ENCODE measurements at regions not wholly inside any gene's neighbourhood (a gene's known extent, or its start where the extent isn't known, plus 50 kb on each side); places are given as distances from the start of the nearest gene placed in this dataset.

- Histone ChIP-seq H3K27ac (ENCODE audit: poor library complexity, severe bottlenecking) (no peak overlapping the region), H3K9me3 (ENCODE audit: severe bottlenecking) (no peaks in the 10 kb centered on the region), H3K4me3 (ENCODE audit: severe bottlenecking) (no peak overlapping the region), H3K4me1 (ENCODE audit: insufficient read depth, poor library complexity, severe bottlenecking) (no peaks in the 10 kb centered on the region), H3K27me3 (ENCODE audit: insufficient read depth, poor library complexity, severe bottlenecking) (peaks cover 8% of the 10 kb centered on the region), H3K36me3 (ENCODE audit: low read depth) (no peaks in the 10 kb centered on the region)
- ATAC-seq (ENCODE audit: low read depth) = no peak
- DNase-seq (ENCODE audit: low spot score) = no peak
- TF ChIP-seq CTCF (IDR thresholded peaks at IDR 0.05; ENCODE audit: poor library complexity, severe bottlenecking) = no peak
Measured at GRCh38 chr7:52959336-52959735, 76.1 kb upstream of the POM121L12 start.

- H3K4me1 ChIP-seq (ENCODE audit: insufficient read depth, poor library complexity, severe bottlenecking) = no peaks in the 10 kb centered on the region
- no peak overlapping the region for H3K27ac ChIP-seq (ENCODE audit: poor library complexity, severe bottlenecking)
- TF ChIP-seq CTCF (IDR thresholded peaks at IDR 0.05; ENCODE audit: poor library complexity, severe bottlenecking) = no peak
- H3K27me3 ChIP-seq (ENCODE audit: insufficient read depth, poor library complexity, severe bottlenecking) = peaks cover 8% of the 10 kb centered on the region
- ATAC-seq (ENCODE audit: low read depth) (no peak), DNase-seq (ENCODE audit: low spot score) (no peak)
- no peaks in the 10 kb centered on the region for H3K9me3 ChIP-seq (ENCODE audit: severe bottlenecking)
- no peak overlapping the region for H3K4me3 ChIP-seq (ENCODE audit: severe bottlenecking)
- H3K36me3 ChIP-seq (ENCODE audit: low read depth) = no peaks in the 10 kb centered on the region
Measured at GRCh38 chr7:52958621-52959140, 76.8 kb upstream of the POM121L12 start.

DNA sequence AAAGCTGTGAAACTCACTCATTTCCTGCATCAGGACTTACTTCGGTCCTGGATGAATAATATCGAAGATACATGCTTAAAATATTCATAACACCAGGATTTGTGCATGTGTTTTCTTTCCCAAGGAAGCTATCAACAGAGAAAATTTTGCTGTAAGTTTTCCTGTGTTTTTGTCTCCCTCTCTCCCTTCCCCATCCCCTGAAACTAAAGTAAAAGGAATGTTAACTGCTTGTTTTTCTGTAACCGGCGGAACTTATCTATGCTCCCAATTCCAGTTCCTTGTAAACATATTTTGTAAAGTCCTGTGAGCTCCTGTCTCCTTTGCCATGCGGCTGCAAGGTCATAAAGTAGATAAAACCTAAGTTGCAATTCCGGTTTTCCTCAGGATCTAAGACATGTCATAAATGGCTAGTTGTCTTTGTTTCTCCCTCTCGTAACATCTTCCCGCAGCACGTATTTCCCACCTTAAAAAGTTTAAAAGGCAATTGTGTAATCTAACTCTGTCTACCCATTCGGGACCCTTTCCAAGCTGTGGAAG is 79.0 kb upstream of the POM121L12 start:
- TF ChIP-seq CTCF (IDR thresholded peaks at IDR 0.05; ENCODE audit: poor library complexity, severe bottlenecking) = no peak
- H3K27me3 ChIP-seq (ENCODE audit: insufficient read depth, poor library complexity, severe bottlenecking) = peaks cover 8% of the 10 kb centered on the region
- H3K27ac ChIP-seq (ENCODE audit: poor library complexity, severe bottlenecking) = no peak overlapping the region
- no peak overlapping the region for H3K4me3 ChIP-seq (ENCODE audit: severe bottlenecking)
- no peaks in the 10 kb centered on the region for H3K9me3 ChIP-seq (ENCODE audit: severe bottlenecking)
- no peak for DNase-seq (ENCODE audit: low spot score)
- ATAC-seq (ENCODE audit: low read depth) = no peak
- no peaks in the 10 kb centered on the region for H3K36me3 ChIP-seq (ENCODE audit: low read depth)
- no peaks in the 10 kb centered on the region for H3K4me1 ChIP-seq (ENCODE audit: insufficient read depth, poor library complexity, severe bottlenecking)

DNA sequence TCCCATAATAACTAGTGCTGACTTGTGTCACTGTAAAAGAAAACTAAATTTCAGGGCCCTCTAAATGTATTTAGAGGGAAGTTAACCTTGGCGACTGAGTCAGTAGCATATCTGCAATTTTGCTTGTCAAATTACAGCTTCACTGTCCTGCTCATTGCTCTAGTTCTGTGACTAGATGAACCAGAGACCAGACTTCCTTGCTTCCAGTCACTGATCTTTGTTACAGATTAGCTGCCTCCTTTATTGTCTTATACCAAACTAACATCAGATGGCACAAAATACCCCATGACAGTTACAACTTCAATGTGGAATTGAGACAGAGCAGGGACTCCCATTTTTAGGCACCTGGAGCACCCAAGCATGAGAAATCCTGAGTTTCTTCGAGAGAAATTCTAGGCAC is 79.9 kb upstream of the POM121L12 start:
- Histone ChIP-seq H3K4me1 (ENCODE audit: insufficient read depth, poor library complexity, severe bottlenecking) (no peaks in the 10 kb centered on the region), H3K27me3 (ENCODE audit: insufficient read depth, poor library complexity, severe bottlenecking) (peaks cover 8% of the 10 kb centered on the region), H3K9me3 (ENCODE audit: severe bottlenecking) (no peaks in the 10 kb centered on the region), H3K4me3 (ENCODE audit: severe bottlenecking) (no peak overlapping the region), H3K36me3 (ENCODE audit: low read depth) (no peaks in the 10 kb centered on the region), H3K27ac (ENCODE audit: poor library complexity, severe bottlenecking) (no peak overlapping the region)
- DNase-seq (ENCODE audit: low spot score) (no peak), ATAC-seq (ENCODE audit: low read depth) (no peak)
- TF ChIP-seq CTCF (IDR thresholded peaks at IDR 0.05; ENCODE audit: poor library complexity, severe bottlenecking) = no peak

- no peaks in the 10 kb centered on the region for H3K9me3 ChIP-seq (ENCODE audit: severe bottlenecking)
- no peak overlapping the region for H3K27ac ChIP-seq (ENCODE audit: poor library complexity, severe bottlenecking)
- no peak overlapping the region for H3K4me3 ChIP-seq (ENCODE audit: severe bottlenecking)
- no peaks in the 10 kb centered on the region for H3K27me3 ChIP-seq (ENCODE audit: insufficient read depth, poor library complexity, severe bottlenecking)
- H3K4me1 ChIP-seq (ENCODE audit: insufficient read depth, poor library complexity, severe bottlenecking) = no peaks in the 10 kb centered on the region
- DNase-seq (ENCODE audit: low spot score) (no peak), ATAC-seq (ENCODE audit: low read depth) (peak; percentile 33)
- no peak for TF ChIP-seq CTCF (IDR thresholded peaks at IDR 0.05; ENCODE audit: poor library complexity, severe bottlenecking)
- H3K36me3 ChIP-seq (ENCODE audit: low read depth) = no peaks in the 10 kb centered on the region
Measured at GRCh38 chr7:52944921-52945320, 90.5 kb upstream of the POM121L12 start.

Measured in RWPE2 (cell line).